ENCODE measurements at regions not wholly inside any gene's neighbourhood (a gene's known extent, or its start where the extent isn't known, plus 50 kb on each side); places are given as distances from the start of the nearest gene placed in this dataset.

DNA sequence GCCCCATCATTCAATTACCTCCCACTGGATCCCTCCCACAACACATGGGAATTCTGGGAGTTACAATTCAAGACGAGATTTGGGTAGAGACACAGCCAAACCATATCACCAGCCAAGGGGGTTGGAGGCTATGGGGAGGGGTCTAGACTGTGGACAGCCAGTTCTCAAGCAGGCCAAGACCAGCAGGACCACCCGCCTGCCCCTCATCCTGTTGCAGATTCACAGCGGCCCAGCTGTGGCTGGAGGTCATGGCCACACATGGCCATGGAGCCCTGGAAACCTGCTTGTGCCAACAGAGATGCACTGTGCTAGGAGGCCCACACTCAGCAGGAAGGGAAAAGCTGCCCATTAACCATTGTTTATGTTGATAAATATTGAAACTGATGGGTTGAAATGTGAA lies 240.5 kb downstream of the TTLL2 start:
- DNase-seq, result no peak
- in situ Hi-C loops (cut with HindIII; ENCODE audit: low pct_ligation_motif_present, low pct_unique_long_range_greater_than_20kb, low sequenced_read_pairs), result no loop called here

DNA sequence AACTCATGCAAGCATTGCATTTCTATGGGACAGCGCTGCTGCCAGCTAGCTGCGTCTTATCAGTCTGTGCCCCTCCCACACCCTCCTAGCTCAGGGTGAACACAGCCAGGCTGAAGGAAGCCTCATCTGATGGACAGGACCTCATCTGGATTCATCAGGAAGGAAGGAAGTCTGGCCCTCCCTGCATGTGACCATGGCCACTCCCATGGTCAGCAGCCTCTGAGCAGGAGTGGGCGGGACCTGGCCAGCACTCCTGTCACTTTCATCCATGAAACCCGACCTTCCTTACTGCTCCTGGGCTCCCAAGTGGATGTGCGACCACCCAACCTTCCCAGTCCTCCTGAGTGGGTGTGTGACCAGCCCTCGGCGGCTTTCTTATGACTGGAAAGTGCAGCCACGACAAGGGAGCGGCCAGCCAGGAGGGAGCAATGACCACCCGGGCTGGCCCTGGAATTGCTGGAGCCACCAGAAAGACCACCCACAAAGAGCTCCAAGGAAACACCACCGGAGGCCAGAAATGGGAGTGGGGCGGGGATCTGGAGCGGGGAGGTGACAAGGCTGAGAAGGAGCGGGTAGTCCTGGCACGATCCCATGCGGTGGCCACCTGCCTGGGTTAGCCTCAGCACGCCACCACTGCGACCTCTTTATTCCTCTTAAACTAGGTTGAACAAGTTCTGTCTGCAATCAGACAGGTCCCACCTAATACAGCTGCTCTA lies 241.2 kb downstream of the TTLL2 start:
- DNase-seq, result no peak
- in situ Hi-C loops (cut with HindIII; ENCODE audit: low pct_ligation_motif_present, low pct_unique_long_range_greater_than_20kb, low sequenced_read_pairs), result no loop called here

DNA sequence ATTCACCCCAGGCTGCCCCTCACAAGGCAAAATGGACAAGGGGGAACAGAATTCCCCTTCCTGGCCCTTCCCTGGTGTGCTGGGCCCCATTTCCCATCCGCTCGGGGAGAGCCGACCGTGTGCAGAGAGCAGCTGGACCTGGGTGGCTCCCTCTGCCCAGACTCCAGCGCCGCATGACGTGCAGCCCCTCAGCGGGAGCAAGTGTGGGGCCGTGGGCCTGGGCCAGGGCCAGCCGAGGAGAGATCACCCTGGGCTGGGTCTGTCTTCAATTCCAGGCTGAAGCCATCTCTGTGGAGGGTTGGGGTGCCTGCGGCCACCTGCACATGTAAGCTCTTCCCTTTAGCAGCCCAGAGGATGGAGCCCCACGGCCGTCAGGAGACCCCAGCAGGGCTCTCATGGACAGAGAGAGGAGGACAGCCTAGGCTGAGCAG lies 241.8 kb downstream of the TTLL2 start:
- in situ Hi-C loops (cut with HindIII; ENCODE audit: low pct_ligation_motif_present, low pct_unique_long_range_greater_than_20kb, low sequenced_read_pairs), result no loop called here
- DNase-seq, result no peak

DNA sequence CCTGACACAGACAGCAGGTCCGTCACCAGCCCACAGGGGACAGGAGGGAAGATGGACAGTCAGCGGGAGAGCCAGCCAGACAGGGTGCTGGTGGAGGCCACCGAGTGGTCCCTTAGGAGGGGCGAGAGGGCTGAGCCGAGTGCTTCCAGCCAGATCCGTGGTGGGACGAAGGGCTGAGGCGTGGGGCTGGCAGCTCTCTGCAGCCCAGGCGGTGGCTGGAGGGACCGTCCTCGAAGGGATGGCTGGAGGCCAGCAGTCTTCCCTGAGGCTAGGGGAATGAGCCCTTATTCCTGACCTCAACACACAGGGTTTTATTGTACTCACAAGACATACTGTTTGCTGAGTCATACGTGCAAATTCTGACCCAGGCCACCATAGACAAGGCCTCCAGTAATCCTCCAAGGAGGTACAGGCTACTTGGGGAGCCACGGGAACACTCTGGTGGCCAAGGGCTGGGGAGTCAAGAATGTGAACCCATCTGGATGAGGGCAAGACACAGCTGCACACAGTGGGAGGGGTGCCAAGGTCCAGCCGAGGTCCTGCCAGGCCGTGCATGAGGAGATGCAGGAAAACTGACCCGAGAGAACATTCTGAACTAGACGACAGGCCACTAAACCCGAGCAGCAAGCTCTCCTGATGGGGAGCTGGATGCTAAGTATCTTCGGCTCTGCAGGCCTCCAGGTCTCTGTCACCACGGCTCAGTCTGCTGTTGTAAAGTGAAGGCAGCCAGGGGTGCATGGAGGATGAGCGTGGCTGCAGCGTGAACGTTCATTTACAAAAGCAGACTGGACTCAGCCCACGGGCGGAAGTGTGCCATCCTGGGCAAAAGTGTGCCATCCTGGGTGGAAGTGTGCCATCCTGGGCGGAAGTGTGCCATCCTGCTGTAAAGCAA lies 242.5 kb downstream of the TTLL2 start:
- in situ Hi-C loops (cut with HindIII; ENCODE audit: low pct_ligation_motif_present, low pct_unique_long_range_greater_than_20kb, low sequenced_read_pairs), result no loop called here
- DNase-seq, result no peak

DNA sequence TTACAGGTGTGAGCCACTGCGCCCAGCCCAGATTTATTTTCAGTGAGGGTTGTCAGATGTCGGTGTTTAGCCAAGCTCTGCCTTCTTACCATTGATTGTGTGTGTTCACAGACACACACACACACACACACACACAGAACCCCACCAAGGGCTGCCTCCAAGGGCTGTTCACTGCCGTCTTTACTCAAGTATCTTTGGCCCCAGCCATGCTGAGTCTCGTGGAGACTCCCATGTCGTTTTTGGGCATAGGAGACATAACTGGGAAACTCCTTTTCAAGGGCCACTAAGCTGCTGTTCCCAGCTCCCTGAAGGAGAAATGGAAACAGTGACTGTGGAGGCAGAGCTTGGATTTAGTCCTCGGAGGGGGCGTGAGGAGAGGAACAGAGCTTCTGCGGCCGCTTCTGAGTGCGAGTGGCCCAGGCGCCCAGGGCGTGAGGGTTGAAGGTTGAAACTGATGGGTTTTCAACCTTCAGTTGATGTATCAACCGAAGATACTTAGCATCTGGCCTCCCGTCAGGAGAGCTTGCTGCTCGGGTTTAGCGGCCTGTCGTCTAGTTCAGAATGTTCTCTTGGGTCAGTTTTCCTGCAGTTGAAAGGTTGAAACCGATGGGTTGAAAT lies 243.6 kb downstream of the TTLL2 start:
- in situ Hi-C loops (cut with HindIII; ENCODE audit: low pct_ligation_motif_present, low pct_unique_long_range_greater_than_20kb, low sequenced_read_pairs), result no loop called here
- DNase-seq, result no peak

DNA sequence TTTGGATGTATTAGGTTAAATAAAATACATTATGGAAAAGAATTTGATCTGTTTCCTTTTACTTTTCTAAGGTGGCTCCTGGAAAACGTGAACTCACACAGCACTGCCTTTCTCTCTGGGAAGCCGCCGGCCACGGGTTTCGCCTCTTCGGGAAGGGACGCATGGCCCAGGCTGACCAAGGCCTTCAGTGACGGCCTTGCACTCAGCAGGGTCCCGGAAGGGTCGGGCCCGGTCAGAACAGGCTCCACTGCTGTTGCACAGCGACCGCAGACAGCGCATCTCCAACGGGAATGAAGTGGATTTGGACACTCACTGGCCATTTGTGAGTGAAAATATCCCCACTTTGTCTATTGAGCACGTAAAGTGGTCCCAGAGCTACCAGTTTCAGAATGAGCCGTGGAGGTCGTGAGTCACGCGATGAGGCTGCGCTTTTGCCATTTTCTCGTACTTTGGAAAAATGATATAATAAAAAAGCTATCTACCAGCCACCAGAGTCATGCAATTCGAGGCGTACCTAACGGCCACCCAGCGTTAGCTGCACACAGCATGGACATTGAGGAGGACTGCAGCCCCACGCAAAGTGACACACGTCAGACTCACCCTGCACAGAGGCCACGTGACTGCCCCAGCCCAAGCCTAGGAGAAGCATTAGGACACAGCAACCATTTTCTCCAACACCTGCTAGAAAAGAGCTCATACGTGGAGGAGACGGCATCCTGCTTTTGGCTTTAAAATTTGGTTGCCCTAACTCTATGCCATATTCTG lies 244.3 kb downstream of the TTLL2 start:
- in situ Hi-C loops (cut with HindIII; ENCODE audit: low pct_ligation_motif_present, low pct_unique_long_range_greater_than_20kb, low sequenced_read_pairs), result no loop called here

DNA sequence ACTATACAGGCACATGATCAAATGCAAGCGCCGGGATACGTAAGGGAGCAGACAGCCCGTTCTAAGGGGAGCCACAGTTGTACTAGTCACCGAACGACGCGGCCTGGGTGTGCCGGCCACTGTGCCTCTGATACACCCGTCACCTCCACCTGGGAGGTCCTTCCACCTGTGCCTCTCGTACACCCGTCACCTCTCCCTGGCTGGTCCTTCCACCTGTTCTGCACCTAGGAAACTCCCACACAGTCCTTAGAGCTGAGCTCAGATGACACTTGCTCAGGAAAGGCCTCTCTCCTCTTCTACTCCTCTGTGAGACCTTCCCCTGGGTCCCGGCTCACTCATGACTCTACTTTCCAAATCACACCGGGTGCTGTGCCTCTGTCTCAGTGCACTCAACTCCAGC lies 245.0 kb downstream of the TTLL2 start:
- in situ Hi-C loops (cut with HindIII; ENCODE audit: low pct_ligation_motif_present, low pct_unique_long_range_greater_than_20kb, low sequenced_read_pairs), result no loop called here
- no peak for DNase-seq

More for the DNA sequence above, 244.3 kb downstream of the TTLL2 start:
- DNase-seq, result no peak

DNA sequence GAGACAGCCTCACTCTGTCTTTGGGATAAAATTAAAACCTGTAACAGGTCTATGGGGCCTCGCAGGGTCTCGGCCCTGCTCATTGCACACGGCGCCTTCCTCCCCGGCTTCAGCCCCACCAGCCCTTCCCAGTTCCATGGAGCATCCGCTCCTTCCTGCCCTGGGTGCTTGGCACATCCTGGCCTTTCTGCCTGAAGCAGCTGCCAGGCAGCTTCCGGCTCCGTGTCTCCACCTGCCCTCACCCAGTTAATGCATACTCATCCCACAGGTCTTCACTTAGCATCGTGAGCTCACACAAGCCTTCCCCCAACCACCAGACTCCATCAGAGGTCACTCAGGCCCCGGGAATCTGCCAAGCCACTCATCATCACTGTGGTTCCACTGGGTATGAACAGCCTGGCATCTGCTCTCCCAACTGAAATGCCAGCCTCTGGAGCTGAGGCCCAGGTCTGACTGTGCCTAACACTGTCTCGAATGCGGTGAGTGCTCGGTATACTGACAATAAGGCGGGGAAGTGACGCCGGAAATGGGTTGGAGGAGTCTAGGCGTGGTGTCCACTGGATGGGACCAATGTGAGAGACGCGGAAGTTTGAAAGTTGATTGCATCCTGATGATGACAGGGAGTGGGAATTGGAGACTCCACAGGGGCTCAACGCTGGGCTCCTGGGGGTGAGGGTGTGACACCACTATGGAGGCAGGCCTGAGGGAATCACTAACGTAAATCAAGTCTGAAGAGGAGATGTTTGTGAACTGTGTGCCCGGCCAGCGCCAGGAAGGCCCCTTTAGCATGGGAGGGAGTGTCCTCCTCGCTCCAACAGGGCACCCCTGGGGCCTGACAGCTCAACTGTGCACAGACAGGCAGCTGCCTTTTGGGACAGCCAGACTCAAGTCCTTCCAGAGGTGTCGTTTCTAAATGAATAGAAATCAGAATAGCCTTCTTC lies 245.8 kb downstream of the TTLL2 start:
- DNase-seq, result no peak
- in situ Hi-C loops (cut with HindIII; ENCODE audit: low pct_ligation_motif_present, low pct_unique_long_range_greater_than_20kb, low sequenced_read_pairs), result no loop called here

GRCh38 chr6:167571550-167571949 lies 246.7 kb downstream of the TTLL2 start:
- DNase-seq, result no peak
- in situ Hi-C loops (cut with HindIII; ENCODE audit: low pct_ligation_motif_present, low pct_unique_long_range_greater_than_20kb, low sequenced_read_pairs), result no loop called here

DNA sequence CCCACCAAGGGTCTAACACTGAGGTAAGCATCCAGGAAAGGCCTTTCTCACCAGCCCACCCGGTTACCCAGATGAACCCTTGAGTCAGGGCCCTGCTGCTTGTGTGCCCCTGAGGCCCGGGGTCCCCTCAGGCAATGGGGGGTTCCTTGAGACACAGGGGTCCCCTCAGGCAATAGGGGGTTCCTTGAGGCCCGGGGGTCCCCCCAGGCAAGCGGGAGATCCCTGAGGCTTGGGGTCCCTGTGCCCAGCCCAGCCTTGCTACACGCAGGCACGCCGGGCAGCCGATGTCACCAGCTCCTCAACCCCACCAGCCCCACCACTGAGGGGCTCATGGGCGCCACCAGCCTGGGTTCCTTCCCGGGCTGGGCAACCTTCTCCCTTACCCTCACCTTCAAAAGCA lies 247.2 kb downstream of the TTLL2 start:
- DNase-seq, result no peak
- in situ Hi-C loops (cut with HindIII; ENCODE audit: low pct_ligation_motif_present, low pct_unique_long_range_greater_than_20kb, low sequenced_read_pairs), result no loop called here

- DNase-seq, result no peak
- in situ Hi-C loops (cut with HindIII; ENCODE audit: low pct_ligation_motif_present, low pct_unique_long_range_greater_than_20kb, low sequenced_read_pairs), result no loop called here
Observed at GRCh38 chr6:167572841-167573271, 248.0 kb downstream of the TTLL2 start.

DNA sequence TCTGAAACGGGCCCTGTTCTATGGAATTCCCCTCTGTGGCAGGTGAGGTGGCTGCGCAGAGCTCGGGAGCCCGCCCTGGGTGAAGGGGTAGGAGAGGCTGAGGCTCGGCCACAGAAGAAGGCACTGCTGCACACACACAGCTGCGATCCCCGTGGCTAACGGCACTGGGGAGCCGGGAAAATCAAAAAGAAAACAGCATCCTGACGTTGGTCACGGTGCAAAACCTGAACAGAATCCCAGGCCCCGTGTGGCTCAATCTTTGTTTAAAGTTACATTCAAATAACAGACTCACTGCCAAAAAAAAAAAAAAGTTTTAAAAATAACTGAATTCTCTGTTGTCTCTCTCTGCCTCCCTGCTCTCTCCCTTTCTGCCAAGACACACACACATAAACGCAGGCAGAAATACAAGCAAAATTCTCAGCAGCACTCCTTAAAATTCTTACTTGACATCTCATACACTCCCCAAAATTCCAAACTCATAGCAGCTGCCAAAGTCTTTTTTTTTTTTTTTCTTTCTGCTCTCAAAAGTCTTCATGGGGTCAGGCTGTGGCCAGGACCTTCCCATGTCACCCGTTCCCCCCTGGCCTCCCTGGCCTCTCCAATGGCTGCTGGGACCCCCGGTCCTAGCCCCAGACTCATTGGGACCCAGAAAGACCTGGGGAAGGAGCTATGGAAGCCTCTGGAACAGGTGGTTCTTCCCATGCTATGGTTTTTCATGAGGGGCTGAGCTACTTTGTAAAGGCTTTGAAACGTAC lies 248.8 kb downstream of the TTLL2 start:
- in situ Hi-C loops (cut with HindIII; ENCODE audit: low pct_ligation_motif_present, low pct_unique_long_range_greater_than_20kb, low sequenced_read_pairs), result no loop called here
- no peak for DNase-seq

- in situ Hi-C loops (cut with HindIII; ENCODE audit: low pct_ligation_motif_present, low pct_unique_long_range_greater_than_20kb, low sequenced_read_pairs), result no loop called here
- no peak for DNase-seq
Observed at GRCh38 chr6:167574431-167575151, 249.7 kb downstream of the TTLL2 start.

- in situ Hi-C loops (cut with HindIII; ENCODE audit: low pct_ligation_motif_present, low pct_unique_long_range_greater_than_20kb, low sequenced_read_pairs), result no loop called here
- DNase-seq, result no peak
Observed at GRCh38 chr6:167575158-167575696, 250.3 kb downstream of the TTLL2 start.

- no peak for DNase-seq
- in situ Hi-C loops (cut with HindIII; ENCODE audit: low pct_ligation_motif_present, low pct_unique_long_range_greater_than_20kb, low sequenced_read_pairs), result no loop called here
Observed at GRCh38 chr6:167576050-167576741, 250.5 kb upstream of the AFDN start.
